ENCODE measurements at regions not wholly inside any gene's neighbourhood (a gene's known extent, or its start where the extent isn't known, plus 50 kb on each side); places are given as distances from the start of the nearest gene placed in this dataset.

DNA sequence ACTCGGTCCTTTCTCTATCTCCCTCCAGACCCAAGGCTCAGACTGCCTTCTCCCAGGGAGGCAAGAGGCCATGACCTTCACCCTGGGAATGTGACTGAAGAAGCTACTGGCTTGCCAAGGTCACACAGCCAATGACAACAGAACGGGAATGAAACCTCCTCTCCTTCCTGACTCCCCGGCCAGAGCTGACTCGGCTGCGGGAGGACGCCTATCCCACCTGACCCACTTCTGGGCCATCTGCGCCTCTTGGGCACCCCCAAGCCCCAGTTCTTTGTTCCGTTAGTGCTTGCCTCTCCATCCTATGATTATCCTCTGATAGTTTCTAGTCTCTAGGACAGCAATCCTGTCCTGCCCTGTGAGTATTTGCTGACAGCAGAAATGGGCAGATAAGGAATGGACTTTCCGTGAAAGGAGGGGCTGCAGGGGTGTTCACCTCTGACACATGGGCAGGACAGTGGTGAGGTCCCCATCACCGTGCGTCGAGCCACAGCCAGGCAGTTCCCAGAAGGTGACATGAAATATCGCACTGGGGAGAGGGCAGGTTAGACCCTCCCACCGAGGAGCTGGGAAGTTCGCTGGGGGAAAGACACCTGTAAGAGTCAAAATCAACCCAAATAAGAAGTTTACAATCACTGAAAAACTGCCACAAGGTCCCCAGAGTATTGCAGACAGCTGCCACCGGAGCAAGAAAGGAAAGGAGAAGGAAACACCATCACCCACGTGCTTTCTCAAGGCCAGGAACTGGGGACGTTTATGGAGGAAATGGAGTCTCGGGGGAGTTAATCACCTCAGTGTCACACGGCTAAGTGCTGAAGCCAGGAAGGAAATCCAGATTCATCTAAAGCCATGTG, 63.0 kb downstream of the INSIG1 start:
- no peak overlapping the region for H3K9ac ChIP-seq (ENCODE audit: low read depth, low read length)
- no peaks in the 10 kb centered on the region; the same call in none of the 2 replicates for H3K4me1 ChIP-seq (ENCODE audit: insufficient read depth, low read length)

DNA sequence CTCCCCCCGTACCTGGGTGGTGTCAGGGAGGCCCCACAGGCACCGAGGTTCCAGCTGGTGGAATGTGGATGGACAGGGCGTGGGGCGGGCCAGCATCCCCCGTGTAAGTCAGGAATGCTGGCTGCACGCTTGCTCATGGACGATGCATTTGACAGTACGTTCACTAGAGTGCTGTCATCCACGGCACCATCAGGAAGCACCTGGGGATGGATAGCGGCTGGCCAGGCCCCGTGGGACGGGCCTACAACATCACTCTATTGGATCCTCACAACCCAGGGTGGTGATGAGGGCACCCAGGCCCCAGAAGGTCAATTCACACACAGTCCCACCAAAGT, 63.6 kb downstream of the INSIG1 start:
- peaks cover 94% of the 10 kb centered on the region for H3K27me3 ChIP-seq (ENCODE audit: insufficient read depth, low read length)
- no peak overlapping the region for H3K4me3 ChIP-seq (ENCODE audit: low read length)
- no peak overlapping the region for H3K27ac ChIP-seq (ENCODE audit: low read length)
- no peaks in the 10 kb centered on the region for H3K36me3 ChIP-seq (ENCODE audit: insufficient read depth, low read depth, low read length)
- H3K9ac ChIP-seq (ENCODE audit: low read depth, low read length) = no peak overlapping the region
- no peaks in the 10 kb centered on the region; the same call in none of the 2 replicates for H3K4me1 ChIP-seq (ENCODE audit: insufficient read depth, low read length)
- H3K9me3 ChIP-seq (ENCODE audit: insufficient read depth, low read depth, low read length) = no peaks in the 10 kb centered on the region

More for the DNA sequence above, 63.0 kb downstream of the INSIG1 start:
- Histone ChIP-seq H3K4me3 (ENCODE audit: low read length) (no peak overlapping the region), H3K9me3 (ENCODE audit: insufficient read depth, low read depth, low read length) (no peaks in the 10 kb centered on the region), H3K27me3 (ENCODE audit: insufficient read depth, low read length) (peaks cover 94% of the 10 kb centered on the region), H3K27ac (ENCODE audit: low read length) (no peak overlapping the region), H3K36me3 (ENCODE audit: insufficient read depth, low read depth, low read length) (no peaks in the 10 kb centered on the region)

DNA sequence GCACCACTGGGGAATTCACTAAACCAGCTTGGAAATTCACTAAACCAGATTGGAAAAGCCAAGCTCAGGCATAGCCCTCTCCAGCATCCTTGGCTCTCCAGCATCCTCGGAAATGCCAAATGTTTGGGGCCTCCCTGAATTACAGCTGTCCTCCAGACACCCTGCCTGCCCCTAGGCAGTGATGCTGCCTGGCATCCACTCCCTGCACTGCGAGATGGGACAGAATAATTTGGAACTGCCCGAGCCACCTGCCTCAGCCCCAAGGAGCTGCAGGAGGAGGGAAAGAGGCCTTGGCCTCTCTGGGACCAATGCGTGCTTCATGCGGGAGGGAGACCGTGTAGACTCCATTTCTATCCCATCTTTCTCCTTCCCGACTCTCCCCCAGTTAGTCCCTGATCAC, 64.3 kb downstream of the INSIG1 start:
- Histone ChIP-seq H3K27me3 (ENCODE audit: insufficient read depth, low read length) (peaks cover 88% of the 10 kb centered on the region), H3K9ac (ENCODE audit: low read depth, low read length) (no peak overlapping the region)

DNA sequence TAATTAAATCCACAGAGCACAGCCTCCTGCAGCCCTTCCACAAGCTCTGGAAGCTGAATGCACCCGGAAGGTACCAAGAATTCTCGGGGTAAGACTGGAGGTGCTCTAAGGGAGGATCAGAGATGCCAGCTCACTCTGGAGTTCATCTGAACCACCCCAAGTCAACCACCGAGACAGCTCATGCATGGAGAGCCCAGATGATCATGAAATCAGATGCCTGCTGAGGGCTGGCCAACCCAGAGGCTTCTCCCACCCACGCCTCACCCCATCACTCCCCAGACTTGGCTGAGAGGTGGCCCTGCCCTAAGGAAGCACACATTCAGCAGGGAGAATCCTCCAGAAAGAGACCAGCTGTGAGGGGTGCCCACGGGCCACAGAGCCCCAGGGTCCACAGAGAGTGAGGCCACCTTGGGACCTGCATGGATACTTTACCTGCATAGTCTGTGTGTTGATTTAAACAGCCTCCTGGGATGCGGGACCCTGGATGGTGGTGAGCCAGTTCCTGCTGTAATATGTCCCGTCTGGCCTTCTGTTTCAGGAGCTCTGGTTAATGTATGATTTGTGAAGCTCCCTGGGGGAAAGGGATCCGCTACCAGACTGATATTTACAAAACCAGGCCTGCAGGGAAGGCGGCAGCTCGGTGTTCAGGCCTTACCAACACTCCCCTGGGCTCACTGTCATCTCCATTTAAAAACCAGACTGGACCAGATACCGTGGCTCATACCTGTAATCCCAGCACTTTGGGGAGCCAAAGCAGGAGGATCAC, 64.9 kb downstream of the INSIG1 start:
- Histone ChIP-seq H3K27me3 (ENCODE audit: insufficient read depth, low read length) (peaks cover 82% of the 10 kb centered on the region), H3K9ac (ENCODE audit: low read depth, low read length) (no peak overlapping the region), H3K4me1 (ENCODE audit: insufficient read depth, low read length) (no peaks in the 10 kb centered on the region; the same call in none of the 2 replicates)

More for the DNA sequence above, 64.3 kb downstream of the INSIG1 start:
- H3K4me1 ChIP-seq (ENCODE audit: insufficient read depth, low read length) = no peaks in the 10 kb centered on the region; the same call in none of the 2 replicates
- H3K9me3 ChIP-seq (ENCODE audit: insufficient read depth, low read depth, low read length) = no peaks in the 10 kb centered on the region
- no peak overlapping the region for H3K4me3 ChIP-seq (ENCODE audit: low read length)
- H3K27ac ChIP-seq (ENCODE audit: low read length) = no peak overlapping the region
- no peaks in the 10 kb centered on the region for H3K36me3 ChIP-seq (ENCODE audit: insufficient read depth, low read depth, low read length)

DNA sequence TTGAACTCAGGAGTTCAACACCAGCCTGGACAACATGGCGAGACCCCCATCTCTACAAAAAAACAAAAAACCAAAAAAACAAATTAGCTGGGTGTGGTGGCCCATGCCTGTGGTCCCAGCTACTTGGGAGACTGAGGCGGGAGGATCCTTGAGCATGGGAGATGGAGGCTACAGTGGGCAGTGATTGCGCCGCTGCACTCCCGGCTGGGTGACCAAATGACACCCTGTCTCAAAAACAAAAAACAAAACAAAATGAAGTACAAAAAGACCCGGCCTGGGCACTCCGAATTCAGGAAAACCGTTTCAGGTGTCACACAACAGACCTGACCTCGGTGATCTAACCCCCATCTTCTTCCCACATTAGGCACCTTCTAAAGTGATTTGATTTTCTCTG, 65.5 kb downstream of the INSIG1 start:
- H3K4me1 ChIP-seq (ENCODE audit: insufficient read depth, low read length) = no peaks in the 10 kb centered on the region; the same call in 1 of the 2 replicates
- no peak overlapping the region for H3K27ac ChIP-seq (ENCODE audit: low read length)
- H3K9ac ChIP-seq (ENCODE audit: low read depth, low read length) = no peak overlapping the region
- H3K9me3 ChIP-seq (ENCODE audit: insufficient read depth, low read depth, low read length) = no peaks in the 10 kb centered on the region
- no peaks in the 10 kb centered on the region for H3K36me3 ChIP-seq (ENCODE audit: insufficient read depth, low read depth, low read length)
- peaks cover 76% of the 10 kb centered on the region for H3K27me3 ChIP-seq (ENCODE audit: insufficient read depth, low read length)
- H3K4me3 ChIP-seq (ENCODE audit: low read length) = no peak overlapping the region

More for the DNA sequence above, 64.9 kb downstream of the INSIG1 start:
- H3K27ac ChIP-seq (ENCODE audit: low read length) = no peak overlapping the region
- H3K9me3 ChIP-seq (ENCODE audit: insufficient read depth, low read depth, low read length) = no peaks in the 10 kb centered on the region
- H3K36me3 ChIP-seq (ENCODE audit: insufficient read depth, low read depth, low read length) = no peaks in the 10 kb centered on the region
- H3K4me3 ChIP-seq (ENCODE audit: low read length) = no peak overlapping the region

DNA sequence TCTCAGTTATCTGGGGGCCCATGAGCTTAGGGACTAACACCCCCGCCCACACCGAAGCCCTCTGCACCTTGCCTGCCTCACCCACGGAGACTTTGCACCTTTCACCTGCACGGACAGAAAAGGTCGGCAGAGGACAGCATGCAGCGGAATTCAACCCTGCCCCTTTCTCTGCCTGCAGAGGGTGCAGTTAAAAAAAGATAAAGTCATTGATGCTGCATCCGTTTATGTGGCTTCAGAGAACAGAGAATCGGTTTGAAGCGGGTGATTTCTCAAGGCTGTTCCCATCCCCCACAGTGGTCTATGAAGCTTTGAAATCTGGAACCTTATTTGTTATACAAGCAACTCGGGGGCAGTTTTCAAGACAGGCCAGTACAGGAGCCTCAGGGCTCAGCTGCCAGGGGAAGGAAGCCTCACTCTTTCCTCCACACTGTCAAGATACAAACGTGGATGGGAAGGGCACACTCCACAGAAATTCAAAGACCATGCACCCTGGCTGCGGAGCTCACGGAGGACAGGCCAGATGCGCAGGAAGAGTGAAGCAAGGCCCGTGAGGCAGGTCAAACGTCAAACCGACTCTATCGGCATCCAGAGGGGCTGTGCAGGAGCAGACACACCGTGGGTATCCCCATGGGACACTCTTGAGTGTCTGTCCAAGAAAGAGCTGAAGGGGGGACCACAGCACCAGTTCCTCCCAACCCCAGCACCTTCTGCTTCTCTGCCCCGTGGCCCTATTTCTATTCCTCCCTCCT, 66.3 kb downstream of the INSIG1 start:
- Histone ChIP-seq H3K4me3 (ENCODE audit: low read length) (no peak overlapping the region), H3K9me3 (ENCODE audit: insufficient read depth, low read depth, low read length) (no peaks in the 10 kb centered on the region), H3K27ac (ENCODE audit: low read length) (no peak overlapping the region), H3K4me1 (ENCODE audit: insufficient read depth, low read length) (no peaks in the 10 kb centered on the region; the same call in 1 of the 2 replicates), H3K9ac (ENCODE audit: low read depth, low read length) (no peak overlapping the region), H3K27me3 (ENCODE audit: insufficient read depth, low read length) (peaks cover 75% of the 10 kb centered on the region), H3K36me3 (ENCODE audit: insufficient read depth, low read depth, low read length) (no peaks in the 10 kb centered on the region)

DNA sequence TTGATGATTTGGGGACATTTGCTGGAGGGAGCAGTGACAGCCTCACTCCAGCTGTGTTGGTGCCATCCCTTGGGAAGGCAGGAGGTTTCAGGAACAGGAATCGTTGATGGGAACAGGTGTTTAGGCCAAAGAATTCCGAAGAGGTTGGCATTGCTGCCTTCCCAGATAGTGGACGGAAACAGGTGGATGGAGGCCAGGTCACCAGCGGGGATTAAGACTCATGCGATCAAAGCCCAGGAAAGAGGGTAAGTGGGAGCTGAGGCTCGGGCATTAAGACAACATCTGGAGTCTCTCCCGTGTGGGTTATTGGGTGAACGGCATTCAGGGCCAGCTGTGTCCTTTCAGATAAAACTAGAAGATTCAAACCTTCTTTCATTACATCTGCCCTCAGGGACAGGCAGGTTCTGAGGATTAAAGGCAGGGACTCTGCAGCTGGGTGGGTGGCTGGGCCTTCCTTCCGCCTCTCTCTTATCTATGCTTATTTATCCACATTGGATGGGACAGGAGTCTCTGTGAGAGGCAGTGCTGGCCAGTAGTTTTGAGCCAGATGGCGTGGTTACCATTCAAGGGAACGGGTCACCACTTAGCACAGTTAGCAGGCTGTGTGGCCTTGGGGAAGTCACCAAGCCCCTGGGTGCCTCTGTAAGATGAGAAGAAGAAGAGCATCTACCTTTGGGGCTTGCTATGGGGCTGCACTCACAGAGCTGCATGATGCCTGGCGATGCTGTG, 67.6 kb downstream of the INSIG1 start:
- peaks cover 75% of the 10 kb centered on the region for H3K27me3 ChIP-seq (ENCODE audit: insufficient read depth, low read length)
- H3K9ac ChIP-seq (ENCODE audit: low read depth, low read length) = no peak overlapping the region
- no peaks in the 10 kb centered on the region; the same call in 1 of the 2 replicates for H3K4me1 ChIP-seq (ENCODE audit: insufficient read depth, low read length)
- no peak overlapping the region for H3K27ac ChIP-seq (ENCODE audit: low read length)
- H3K36me3 ChIP-seq (ENCODE audit: insufficient read depth, low read depth, low read length) = no peaks in the 10 kb centered on the region
- H3K4me3 ChIP-seq (ENCODE audit: low read length) = no peak overlapping the region
- no peaks in the 10 kb centered on the region for H3K9me3 ChIP-seq (ENCODE audit: insufficient read depth, low read depth, low read length)

DNA sequence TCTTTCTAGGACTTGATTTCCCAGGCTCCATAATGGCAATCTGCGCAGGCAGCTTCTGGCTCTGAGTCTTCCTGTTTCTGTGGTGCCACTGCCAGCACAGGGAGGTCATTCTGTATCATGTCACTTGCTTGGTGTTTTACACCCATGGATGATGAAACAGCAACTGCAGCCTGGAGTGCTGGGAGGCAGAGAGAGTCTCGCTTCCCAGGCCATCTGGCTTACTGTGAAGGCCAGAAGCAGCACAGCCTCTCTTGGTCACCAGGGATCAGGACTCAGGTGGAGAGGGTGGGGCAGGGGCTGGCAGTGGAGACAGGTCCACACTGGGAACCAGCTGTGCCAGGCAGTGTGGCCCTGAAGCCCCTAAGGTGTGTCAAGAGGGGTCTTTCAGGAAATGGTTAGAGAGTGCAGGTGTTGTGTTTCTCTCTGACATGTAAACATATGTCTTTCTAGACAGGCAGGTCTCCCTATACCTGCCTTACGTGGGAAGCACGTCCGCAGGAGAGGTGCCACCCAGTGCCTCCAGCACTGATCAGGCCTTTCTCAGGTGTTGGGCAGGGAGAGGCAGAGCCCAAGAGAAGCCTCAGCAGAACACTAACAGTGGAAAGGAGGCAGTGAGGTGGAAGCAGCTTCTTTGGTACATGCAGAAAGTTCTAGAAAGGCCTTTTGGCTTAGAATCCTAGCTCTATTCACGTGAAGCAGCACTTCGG, 71.4 kb downstream of the INSIG1 start:
- H3K27me3 ChIP-seq (ENCODE audit: insufficient read depth, low read length) = peaks cover 75% of the 10 kb centered on the region
- H3K9me3 ChIP-seq (ENCODE audit: insufficient read depth, low read depth, low read length) = no peaks in the 10 kb centered on the region
- H3K9ac ChIP-seq (ENCODE audit: low read depth, low read length) = no peak overlapping the region
- H3K4me3 ChIP-seq (ENCODE audit: low read length) = no peak overlapping the region
- no peak overlapping the region for H3K27ac ChIP-seq (ENCODE audit: low read length)
- H3K36me3 ChIP-seq (ENCODE audit: insufficient read depth, low read depth, low read length) = no peaks in the 10 kb centered on the region
- H3K4me1 ChIP-seq (ENCODE audit: insufficient read depth, low read length) = no peaks in the 10 kb centered on the region; the same call in 1 of the 2 replicates

DNA sequence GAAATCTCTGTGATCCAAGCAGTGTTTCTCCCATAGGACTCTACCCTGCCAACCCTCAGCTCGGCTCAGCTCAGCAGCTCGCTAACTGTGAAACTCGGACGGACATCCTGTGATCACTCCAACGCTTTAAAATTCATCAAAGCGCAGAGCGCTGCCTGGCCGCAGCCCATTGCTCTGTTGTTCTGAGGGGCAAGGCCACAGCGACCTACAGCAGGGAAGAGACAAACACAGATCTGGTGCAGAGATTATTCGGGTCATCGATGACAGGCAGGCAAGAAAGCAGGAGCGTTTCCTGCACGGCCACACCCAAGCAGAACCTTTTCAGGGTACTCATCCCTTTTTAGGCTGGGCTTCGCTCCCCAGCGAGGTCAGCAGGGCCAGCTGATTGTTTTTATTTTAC, 72.1 kb downstream of the INSIG1 start:
- Histone ChIP-seq H3K27me3 (ENCODE audit: insufficient read depth, low read length) (peaks cover 75% of the 10 kb centered on the region), H3K36me3 (ENCODE audit: insufficient read depth, low read depth, low read length) (no peaks in the 10 kb centered on the region), H3K4me1 (ENCODE audit: insufficient read depth, low read length) (no peaks in the 10 kb centered on the region), H3K9me3 (ENCODE audit: insufficient read depth, low read depth, low read length) (peaks cover under 1% of the 10 kb centered on the region; the same call in 1 of the 2 replicates), H3K27ac (ENCODE audit: low read length) (no peak overlapping the region), H3K9ac (ENCODE audit: low read depth, low read length) (no peak overlapping the region), H3K4me3 (ENCODE audit: low read length) (no peak overlapping the region)

DNA sequence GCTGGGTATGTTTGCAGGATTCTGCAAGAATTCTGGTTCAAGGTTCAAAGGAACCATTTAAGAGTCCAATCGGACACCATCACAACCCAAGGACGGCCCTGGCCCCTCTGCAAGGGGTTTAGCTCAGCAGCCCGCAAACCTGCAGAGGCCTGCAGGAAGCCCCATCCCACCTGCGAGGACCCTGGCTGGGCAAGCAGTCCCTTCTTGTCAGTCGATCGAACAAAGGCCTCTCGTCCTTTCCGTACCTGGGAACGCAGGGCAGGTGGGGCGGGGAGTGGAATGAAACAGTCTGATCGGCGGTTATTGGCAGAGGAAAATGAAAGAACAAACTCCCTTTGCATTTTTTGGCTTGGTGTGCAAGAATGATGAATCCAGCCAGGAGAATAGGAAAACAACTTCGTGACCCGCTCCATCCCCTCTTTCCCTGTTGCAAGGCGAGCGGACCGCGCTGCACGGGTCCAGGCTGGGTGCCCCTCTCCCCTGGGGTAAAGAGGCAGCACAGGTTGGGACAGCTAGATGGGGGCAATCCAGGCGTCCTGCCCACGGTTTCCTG, 73.7 kb downstream of the INSIG1 start:
- Histone ChIP-seq H3K27me3 (ENCODE audit: insufficient read depth, low read length) (peaks cover 82% of the 10 kb centered on the region), H3K9me3 (ENCODE audit: insufficient read depth, low read depth, low read length) (peaks cover 6% of the 10 kb centered on the region; the same call in 1 of the 2 replicates), H3K36me3 (ENCODE audit: insufficient read depth, low read depth, low read length) (no peaks in the 10 kb centered on the region), H3K4me3 (ENCODE audit: low read length) (no peak overlapping the region; the same call in 1 of the 2 replicates), H3K9ac (ENCODE audit: low read depth, low read length) (no peak overlapping the region), H3K4me1 (ENCODE audit: insufficient read depth, low read length) (no peaks in the 10 kb centered on the region), H3K27ac (ENCODE audit: low read length) (no peak overlapping the region)

Data from iPS-20b (cell line).